Activated naive CD4-positive, alpha-beta T cell (primary cell): ENCODE measurements at regions not wholly inside any gene's neighbourhood (a gene's known extent, or its start where the extent isn't known, plus 50 kb on each side); places are given as distances from the start of the nearest gene placed in this dataset.
"Not testable (repeated sequence)": the region's sequence is repeated elsewhere in the genome, so short reads cannot be mapped to it uniquely, and the experiment has no call there.

ENCODE experiments used
- DNase-seq, 4 experiments: peaks; one replicate each; lab custom pipeline; 2025; lab: John Stamatoyannopoulos, UW

- DNase-seq: no peak
Observed at GRCh38 chr4:115629270-115629669, 515.9 kb upstream of the NDST4 start.

- DNase-seq: no peak
Observed at GRCh38 chr4:115609631-115610030, 496.2 kb upstream of the NDST4 start.

- DNase-seq: no peak
Observed at GRCh38 chr4:115607311-115607710, 493.9 kb upstream of the NDST4 start.

- no peak for DNase-seq
Observed at GRCh38 chr4:115596265-115597001, 483.0 kb upstream of the NDST4 start.

GRCh38 chr4:115580901-115581300 lies 467.5 kb upstream of the NDST4 start:
- no peak for DNase-seq

GRCh38 chr4:115575851-115576250 lies 462.4 kb upstream of the NDST4 start:
- no peak for DNase-seq

- no peak for DNase-seq
Observed at GRCh38 chr4:115562506-115562905, 449.1 kb upstream of the NDST4 start.

- no peak for DNase-seq
Observed at GRCh38 chr4:115548123-115548522, 434.7 kb upstream of the NDST4 start.

GRCh38 chr4:115537387-115537786 lies 424.0 kb upstream of the NDST4 start:
- no peak for DNase-seq

GRCh38 chr4:115529126-115529525 lies 415.7 kb upstream of the NDST4 start:
- no peak for DNase-seq

- not testable (repeated sequence) for DNase-seq
Observed at GRCh38 chr4:115519476-115519875, 406.1 kb upstream of the NDST4 start.

- no peak for DNase-seq
Observed at GRCh38 chr4:115515772-115516171, 402.4 kb upstream of the NDST4 start.

- DNase-seq: no peak
Observed at GRCh38 chr4:115515366-115515765, 401.9 kb upstream of the NDST4 start.

- no peak for DNase-seq
Observed at GRCh38 chr4:115514675-115515074, 401.3 kb upstream of the NDST4 start.

GRCh38 chr4:115505326-115505725 lies 391.9 kb upstream of the NDST4 start:
- DNase-seq: no peak

GRCh38 chr4:115501656-115502055 lies 388.2 kb upstream of the NDST4 start:
- no peak for DNase-seq

GRCh38 chr4:115493770-115494169 lies 380.4 kb upstream of the NDST4 start:
- not testable (repeated sequence) for DNase-seq

- DNase-seq: no peak
Observed at GRCh38 chr4:115491686-115492085, 378.3 kb upstream of the NDST4 start.

GRCh38 chr4:115489279-115489678 lies 375.9 kb upstream of the NDST4 start:
- DNase-seq: no peak

GRCh38 chr4:115485402-115485801 lies 372.0 kb upstream of the NDST4 start:
- DNase-seq: no peak

GRCh38 chr4:115484479-115484878 lies 371.1 kb upstream of the NDST4 start:
- no peak for DNase-seq

- DNase-seq: no peak
Observed at GRCh38 chr4:115470763-115471162, 357.3 kb upstream of the NDST4 start.

GRCh38 chr4:115459301-115459700 lies 345.9 kb upstream of the NDST4 start:
- DNase-seq: not testable (repeated sequence)

- DNase-seq: no peak
Observed at GRCh38 chr4:115456231-115456630, 342.8 kb upstream of the NDST4 start.
